Mucosa of descending colon (tissue), 3 donors: ENCODE measurements at regions not wholly inside any gene's neighbourhood (a gene's known extent, or its start where the extent isn't known, plus 50 kb on each side); places are given as distances from the start of the nearest gene placed in this dataset.

Experiments used
- ATAC-seq: fragments of 200-7000 bp; cut with Tn5 transposase; one replicate; pipeline ENCODE4 v1.9.1; 2020; ENCODE audit warnings: mild to moderate bottlenecking, moderate library complexity
- DNase-seq, 3 donors: peaks; one replicate each; pipeline ENCODE4 v3.0.0-alpha.2; 2020
- H3K36me3 ChIP-seq: fragments of 200-600 bp; one replicate; pipeline ENCODE4 v1.8.0; 2021; ENCODE audit warnings: low read depth, mild to moderate bottlenecking
- H3K4me1 ChIP-seq: fragments of 200-600 bp; one replicate; pipeline ENCODE4 v1.8.0; 2021; ENCODE audit warnings: low read depth, mild to moderate bottlenecking
- H3K4me3 ChIP-seq: fragments of 200-600 bp; one replicate; pipeline ENCODE4 v1.8.0; 2021; ENCODE audit warnings: mild to moderate bottlenecking
- H3K9me3 ChIP-seq: fragments of 200-600 bp; one replicate; pipeline ENCODE4 v1.8.0; 2021; ENCODE audit warnings: mild to moderate bottlenecking
- CTCF ChIP-seq: fragments of 200-600 bp; IDR thresholded peaks from one replicate; pipeline ENCODE4 v1.8.0; 2022; ENCODE audit warnings: antibody characterized with exemption, mild to moderate bottlenecking
- intact Hi-C, 2 donors: fragments of 100-400 bp; cut with DNase I in 1 of 2; cut with micrococcal nuclease in 1 of 2; formaldehyde crosslinking; loops; one replicate each; pipeline versions ENCODE4 v1.11.0 to v1.11.1; 2022; cut with DNase I, micrococcal nuclease
- donor health status: DM: no; HTN: no; CAD: no; lungs with moderate emphysema.
- donor health status: DM: no; HTN: no; CAD: no.
- donor health status: DM: no; HTN: yes; CAD: no.

GRCh38 chrX:13260598-13260997 is 59.3 kb downstream of the ATXN3L start:
- Histone ChIP-seq H3K4me1 (peaks cover 3% of the 10 kb centered on the region), H3K9me3 (no peaks in the 10 kb centered on the region), H3K4me3 (no peak overlapping the region), H3K36me3 (no peaks in the 10 kb centered on the region)
- no peak for DNase-seq
- intact Hi-C loops = no loop called here
- TF ChIP-seq CTCF = no peak
- peak; percentile 80 for ATAC-seq

GRCh38 chrX:13258725-13259124 is 61.1 kb downstream of the ATXN3L start:
- H3K4me3 ChIP-seq = no peak overlapping the region
- ATAC-seq (peak; percentile 11), DNase-seq (no peak)
- H3K36me3 ChIP-seq = no peaks in the 10 kb centered on the region
- H3K9me3 ChIP-seq = no peaks in the 10 kb centered on the region
- no peaks in the 10 kb centered on the region for H3K4me1 ChIP-seq
- intact Hi-C loops = no loop called here
- no peak for TF ChIP-seq CTCF

- Histone ChIP-seq H3K9me3 (no peaks in the 10 kb centered on the region), H3K36me3 (no peaks in the 10 kb centered on the region), H3K4me3 (no peak overlapping the region), H3K4me1 (no peaks in the 10 kb centered on the region)
- intact Hi-C loops = no loop called here
- TF ChIP-seq CTCF = no peak
- no peak for DNase-seq
- no peak for ATAC-seq
Observed at GRCh38 chrX:13258052-13258444, 61.8 kb downstream of the ATXN3L start.

GRCh38 chrX:13257223-13258051 is 62.4 kb downstream of the ATXN3L start:
- ATAC-seq (no peak), DNase-seq (no peak)
- H3K4me1 ChIP-seq = no peaks in the 10 kb centered on the region
- intact Hi-C loops = no loop called here
- no peaks in the 10 kb centered on the region for H3K36me3 ChIP-seq
- no peaks in the 10 kb centered on the region for H3K9me3 ChIP-seq
- no peak overlapping the region for H3K4me3 ChIP-seq
- no peak for TF ChIP-seq CTCF

- intact Hi-C loops = no loop called here
- H3K36me3 ChIP-seq = no peaks in the 10 kb centered on the region
- DNase-seq (no peak), ATAC-seq (no peak)
- H3K4me3 ChIP-seq = no peak overlapping the region
- TF ChIP-seq CTCF = no peak
- H3K4me1 ChIP-seq = no peaks in the 10 kb centered on the region
- no peaks in the 10 kb centered on the region for H3K9me3 ChIP-seq
Observed at GRCh38 chrX:13256603-13257002, 63.2 kb downstream of the ATXN3L start.
